Gastrocnemius medialis (tissue), 4 donors: ENCODE measurements at regions not wholly inside any gene's neighbourhood (a gene's known extent, or its start where the extent isn't known, plus 50 kb on each side); places are given as distances from the start of the nearest gene placed in this dataset.

Source experiments
- ATAC-seq, 2 donors: fragments of 150-250 bp; one replicate each; pipeline ENCODE4 v1.9.1; 2016
- DNase-seq, 2 donors: peaks; one replicate each; pipeline ENCODE4 v3.0.0-alpha.2; 2019
- H3K27ac ChIP-seq, 4 donors: fragments of 200-600 bp; sonication (generic); 1 replicate in 1 of 4; 2 replicates in 3 of 4; pipeline ENCODE4 v1.5.1; 2016 to 2018; ENCODE audit warnings: mild to moderate bottlenecking in 2 of 4, moderate library complexity in 1 of 4
- H3K27me3 ChIP-seq, 3 donors: fragments of 200-600 bp; sonication (generic) in 2 of 3; 1 replicate in 1 of 3; 2 replicates in 2 of 3; pipeline versions ENCODE4 v1.5.1 to v1.6.0; 2016 to 2019; ENCODE audit warnings: mild to moderate bottlenecking in 1 of 3, moderate library complexity in 1 of 3
- H3K36me3 ChIP-seq, 2 donors: fragments of 200-600 bp; sonication (generic) in 1 of 2; one replicate each; pipeline ENCODE4 v1.5.1; 2017 to 2018
- H3K4me1 ChIP-seq, 2 donors: fragments of 200-600 bp; sonication (generic) in 1 of 2; one replicate each; pipeline ENCODE4 v1.5.1; 2016 to 2017; ENCODE audit warnings: mild to moderate bottlenecking in 2 of 2
- H3K4me3 ChIP-seq, 4 donors: fragments of 200-600 bp; sonication (generic) in 3 of 4; 1 replicate in 1 of 4; 2 replicates in 3 of 4; pipeline ENCODE4 v1.5.1; 2016 to 2019; ENCODE audit warnings: mild to moderate bottlenecking in 2 of 4
- H3K9me3 ChIP-seq, 3 donors: fragments of 200-600 bp; sonication (generic) in 2 of 3; 1 replicate in 1 of 3; 2 replicates in 2 of 3; pipeline ENCODE4 v1.5.1; 2016 to 2019
- CTCF ChIP-seq, 5 experiments: fragments of 450-650 bp in 3 of 5; fragments of 200-600 bp in 2 of 5; sonication (generic) in 2 of 5; IDR thresholded peaks in 4 of 5; conservative IDR thresholded peaks in 1 of 5; 1 replicate in 4 of 5; 2 replicates in 1 of 5; pipeline ENCODE4 v1.5.1; 2016 to 2019; ENCODE audit warnings: antibody characterized with exemption in 5 of 5, mild to moderate bottlenecking in 3 of 5, moderate library complexity in 3 of 5
- POLR2A ChIP-seq, 2 donors: fragments of 450-650 bp; IDR thresholded peaks; one replicate each; pipeline ENCODE4 v1.6.1; 2017; ENCODE audit warnings: antibody characterized with exemption in 2 of 2, mild to moderate bottlenecking in 2 of 2, moderate library complexity in 2 of 2
- in situ Hi-C, 4 donors: fragments of 200-750 bp; cut with MboI; loops; one replicate each; pipeline versions ENCODE4 v1.15.0 to v1.8.0; 2017; ENCODE audit warnings: low sequenced_read_pairs in 4 of 4
- intact Hi-C: fragments of 100-400 bp; cut with DNase I; formaldehyde crosslinking; loops from one replicate; pipeline ENCODE4 v1.15.1; 2023; ENCODE audit warnings: low total_unique reads

- Histone ChIP-seq H3K4me3 (no peak overlapping the region), H3K36me3 (no peaks in the 10 kb centered on the region), H3K9me3 (no peaks in the 10 kb centered on the region), H3K27ac (no peak overlapping the region), H3K4me1 (no peaks in the 10 kb centered on the region), H3K27me3 (no peaks in the 10 kb centered on the region)
- TF ChIP-seq CTCF (IDR thresholded peaks at IDR 0.05 in 4 of 5, conservative IDR thresholded peaks at IDR 0.05 in 1 of 5) = no peak
- no peak for TF ChIP-seq POLR2A (IDR thresholded peaks at IDR 0.05)
- in situ Hi-C loops = loop anchor here in 1 of 4 donors (25.0 kb wide), 1 partner anchor 529 kb away; no protein-coding TSS in a partner anchor
- DNase-seq (no peak), ATAC-seq (no peak)
- intact Hi-C loops = no loop called here
Observed at GRCh38 chr13:102466610-102467190, 64.9 kb upstream of the FGF14 start.

- Histone ChIP-seq H3K27me3 (no peaks in the 10 kb centered on the region), H3K36me3 (no peaks in the 10 kb centered on the region), H3K4me1 (no peaks in the 10 kb centered on the region), H3K9me3 (no peaks in the 10 kb centered on the region), H3K27ac (no peak overlapping the region), H3K4me3 (no peak overlapping the region)
- DNase-seq (no peak), ATAC-seq (no peak)
- no peak for TF ChIP-seq CTCF (IDR thresholded peaks at IDR 0.05 in 4 of 5, conservative IDR thresholded peaks at IDR 0.05 in 1 of 5)
- no peak for TF ChIP-seq POLR2A (IDR thresholded peaks at IDR 0.05)
- intact Hi-C loops = no loop called here
- in situ Hi-C loops = loop anchor here in 1 of 4 donors (25.0 kb wide), 1 partner anchor 525 kb away; no protein-coding TSS in a partner anchor
Observed at GRCh38 chr13:102462570-102462969, 60.7 kb upstream of the FGF14 start.

GRCh38 chr13:102461302-102461701 is 59.5 kb upstream of the FGF14 start:
- Histone ChIP-seq H3K27me3 (no peaks in the 10 kb centered on the region), H3K9me3 (no peaks in the 10 kb centered on the region), H3K4me1 (no peaks in the 10 kb centered on the region), H3K36me3 (no peaks in the 10 kb centered on the region), H3K27ac (no peak overlapping the region), H3K4me3 (no peak overlapping the region)
- ATAC-seq = no peak
- DNase-seq = no peak
- TF ChIP-seq CTCF (IDR thresholded peaks at IDR 0.05 in 4 of 5, conservative IDR thresholded peaks at IDR 0.05 in 1 of 5) (no peak), POLR2A (IDR thresholded peaks at IDR 0.05) (no peak)
- in situ Hi-C loops = loop anchor here in 1 of 4 donors (25.0 kb wide), 1 partner anchor 524 kb away; no protein-coding TSS in a partner anchor
- intact Hi-C loops = no loop called here

GRCh38 chr13:102460806-102461205 is 59.0 kb upstream of the FGF14 start:
- Histone ChIP-seq H3K36me3 (no peaks in the 10 kb centered on the region), H3K9me3 (no peaks in the 10 kb centered on the region), H3K27me3 (no peaks in the 10 kb centered on the region), H3K27ac (no peak overlapping the region), H3K4me3 (no peak overlapping the region), H3K4me1 (no peaks in the 10 kb centered on the region)
- ATAC-seq (no peak), DNase-seq (no peak)
- intact Hi-C loops = no loop called here
- TF ChIP-seq CTCF (IDR thresholded peaks at IDR 0.05 in 4 of 5, conservative IDR thresholded peaks at IDR 0.05 in 1 of 5) (no peak), POLR2A (IDR thresholded peaks at IDR 0.05) (no peak)
- in situ Hi-C loops = loop anchor here in 1 of 4 donors (25.0 kb wide), 1 partner anchor 524 kb away; no protein-coding TSS in a partner anchor
